ELF-1 (cell line): ENCODE measurements at regions not wholly inside any gene's neighbourhood (a gene's known extent, or its start where the extent isn't known, plus 50 kb on each side); places are given as distances from the start of the nearest gene placed in this dataset.
A peak's percentile ranks its signal among the peaks of the same experiment; 100 is the strongest.
"Not testable (repeated sequence)": the region's sequence is repeated elsewhere in the genome, so short reads cannot be mapped to it uniquely, and the experiment has no call there.

ENCODE experiments used
- DNase-seq: peaks from one replicate; pipeline ENCODE4 v3.0.0-alpha.2; 2016; ENCODE audit warnings: low read depth, low spot score

- DNase-seq, result peak; percentile 17
Measured at GRCh38 chr10:57692255-57692980, 575.3 kb downstream of the IPMK start.

GRCh38 chr10:57689596-57690297, 577.9 kb downstream of the IPMK start:
- no peak for DNase-seq

GRCh38 chr10:57679916-57680315, 587.8 kb downstream of the IPMK start:
- DNase-seq, result no peak

GRCh38 chr10:57675125-57675524, 592.6 kb downstream of the IPMK start:
- DNase-seq, result no peak

DNA sequence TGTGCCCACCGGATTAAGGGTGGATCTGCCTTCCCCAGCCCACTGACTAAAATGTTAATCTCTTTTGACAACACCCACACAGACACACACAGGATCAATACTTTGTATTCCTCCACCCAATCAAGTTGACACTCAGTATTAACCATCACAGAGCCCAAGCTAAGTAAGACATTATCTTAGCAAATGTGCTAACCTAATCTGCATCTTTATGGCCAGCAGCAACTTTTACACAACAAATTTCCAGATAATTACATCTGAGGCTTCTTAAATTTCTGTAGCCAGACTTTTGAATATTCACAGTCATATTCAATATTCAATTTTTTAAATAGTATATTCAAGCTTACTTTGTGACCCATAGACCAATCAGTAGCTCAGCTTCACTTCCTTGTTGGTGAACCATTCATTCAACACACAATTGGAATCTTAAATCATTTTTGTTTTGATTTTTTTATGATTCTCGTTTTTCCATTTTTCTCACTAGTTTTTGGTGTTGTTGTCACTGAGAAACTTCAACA, 594.2 kb downstream of the IPMK start:
- no peak for DNase-seq

DNA sequence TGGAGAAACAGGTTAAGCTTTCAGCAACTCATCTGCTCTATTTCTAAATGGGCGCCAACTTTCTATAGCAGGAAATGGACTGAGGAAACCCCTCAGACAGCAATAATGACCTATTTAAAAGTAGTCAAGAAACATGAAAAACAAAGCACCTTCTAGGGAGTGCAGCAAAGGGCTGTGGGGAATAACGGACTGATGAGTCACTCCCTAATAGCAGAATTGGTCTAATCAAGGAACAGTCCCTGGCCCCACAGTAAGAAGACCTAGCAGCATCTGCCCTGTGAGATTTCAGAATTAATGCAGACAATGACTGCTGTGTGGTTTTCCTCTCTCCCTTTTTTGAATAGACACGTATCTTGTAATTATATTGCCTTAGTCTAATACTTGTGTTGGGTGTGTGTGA, 602.9 kb downstream of the IPMK start:
- no peak for DNase-seq

- no peak for DNase-seq
Measured at GRCh38 chr10:57663401-57663800, 604.3 kb downstream of the IPMK start.

DNA sequence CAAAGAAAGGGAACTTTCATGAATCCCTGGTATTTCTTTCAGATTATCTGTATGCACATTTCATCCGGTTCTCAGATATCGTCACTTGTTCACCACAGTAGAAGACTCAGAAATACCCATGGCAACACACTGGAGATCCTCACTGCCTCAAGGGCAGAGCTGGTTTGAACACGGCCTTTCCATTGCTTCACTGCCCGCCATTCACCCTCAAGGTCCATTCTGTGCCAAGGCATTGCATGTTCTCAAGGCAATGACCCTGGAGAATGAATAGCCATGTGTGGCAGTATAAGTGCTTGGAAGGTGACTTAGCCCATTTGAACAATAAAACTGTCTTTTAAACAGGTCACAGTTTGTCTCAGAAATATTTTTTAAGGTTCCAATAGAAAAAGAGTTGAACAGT, 606.5 kb downstream of the IPMK start:
- DNase-seq, result no peak

GRCh38 chr10:57657164-57657765, 610.4 kb downstream of the IPMK start:
- peak; percentile 85 for DNase-seq

GRCh38 chr10:57654856-57655255, 612.8 kb downstream of the IPMK start:
- DNase-seq, result no peak

DNA sequence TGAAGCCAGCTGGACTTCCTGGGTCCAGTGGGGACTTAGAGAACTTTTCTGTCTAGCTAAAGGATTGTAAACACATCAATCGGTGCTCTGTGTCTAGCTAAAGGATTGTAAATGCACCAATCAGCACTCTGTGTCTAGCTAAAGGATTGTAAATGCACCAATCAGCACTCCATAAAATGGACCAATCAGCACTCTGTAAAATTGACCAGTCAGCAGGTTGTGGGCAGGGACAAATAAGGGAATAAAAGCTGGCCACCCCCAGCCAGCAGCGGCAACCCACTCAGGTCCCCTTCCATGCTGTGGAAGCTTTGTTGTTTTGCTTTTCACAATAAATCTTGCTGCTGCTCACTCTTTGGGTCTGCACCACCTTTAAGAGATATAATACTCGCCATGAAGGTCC, 622.6 kb downstream of the IPMK start:
- DNase-seq, result not testable (repeated sequence)

DNA sequence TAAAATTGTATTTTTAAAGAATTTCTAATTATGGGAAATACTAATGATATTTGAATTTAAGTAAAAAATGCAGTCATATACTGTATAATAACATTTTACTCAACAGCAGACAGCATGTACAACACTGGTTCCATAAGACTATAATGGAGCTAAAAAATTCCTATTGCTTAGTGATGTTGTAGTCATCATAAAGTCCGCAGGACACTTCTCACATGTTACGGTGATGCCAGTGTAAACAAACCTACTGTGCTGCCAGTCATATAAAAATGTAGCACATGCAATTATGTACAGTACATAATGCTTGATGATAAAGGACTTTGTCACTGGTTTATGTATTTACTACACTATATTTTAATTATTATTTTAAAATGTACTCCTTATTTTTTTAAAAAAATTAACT, 629.3 kb downstream of the IPMK start:
- no peak for DNase-seq

DNA sequence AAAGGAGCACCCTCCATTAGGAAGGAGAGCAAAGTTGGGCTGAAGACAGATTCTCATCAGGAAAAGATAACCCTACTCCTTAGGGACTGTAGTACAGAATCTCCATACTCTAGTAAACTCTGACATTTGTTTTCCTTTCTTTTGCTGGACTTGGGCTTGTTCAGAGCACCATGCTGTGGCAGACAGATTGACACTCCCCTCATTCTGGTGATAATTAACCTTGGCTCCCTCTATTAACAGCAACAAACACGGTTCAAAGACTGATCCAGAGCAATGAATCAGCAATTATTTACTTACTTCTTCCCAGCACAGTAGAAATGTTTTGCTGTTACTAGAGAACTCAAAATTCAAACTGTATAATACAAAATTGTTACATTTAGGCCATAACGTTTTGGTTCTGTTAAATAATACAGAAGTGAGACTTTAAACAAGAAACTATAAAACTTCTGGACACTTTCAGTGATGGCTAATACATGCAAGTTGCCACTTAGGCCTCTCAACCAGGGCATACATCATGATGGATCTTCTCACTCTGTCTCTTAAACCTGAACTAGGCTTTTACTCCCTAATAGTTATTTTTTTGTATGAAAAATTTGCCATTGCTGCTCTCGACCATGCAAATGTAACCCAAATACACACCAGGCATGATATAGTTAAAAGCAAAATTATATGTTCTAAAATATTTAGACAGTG, 639.0 kb downstream of the IPMK start:
- DNase-seq, result peak; percentile 57

DNA sequence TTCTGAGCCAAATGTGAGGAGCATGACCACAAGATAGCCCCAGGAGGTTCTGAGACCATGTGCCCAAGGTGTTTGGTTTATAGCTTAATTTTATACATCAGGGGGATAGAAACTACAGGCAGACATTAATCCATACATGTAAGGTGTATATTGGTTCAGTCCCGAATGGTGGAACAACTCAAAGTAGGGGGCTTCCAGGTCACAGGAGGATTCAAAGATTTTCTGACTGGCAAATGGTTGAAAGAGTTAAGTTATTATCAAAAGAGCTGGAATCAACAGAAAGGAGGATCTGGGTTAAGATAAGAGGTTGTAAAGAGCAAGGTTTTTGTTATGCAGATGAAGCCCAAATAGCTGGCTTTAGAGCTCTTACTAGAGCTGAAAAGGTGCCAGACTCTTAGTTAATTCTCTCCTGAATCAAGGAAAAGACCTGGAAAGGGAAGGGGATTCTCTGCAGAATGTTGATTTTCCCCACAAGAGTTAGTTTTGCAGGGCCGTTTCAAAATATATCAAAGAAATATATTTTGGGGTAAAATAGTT, 640.0 kb downstream of the IPMK start:
- DNase-seq, result peak; percentile 90

DNA sequence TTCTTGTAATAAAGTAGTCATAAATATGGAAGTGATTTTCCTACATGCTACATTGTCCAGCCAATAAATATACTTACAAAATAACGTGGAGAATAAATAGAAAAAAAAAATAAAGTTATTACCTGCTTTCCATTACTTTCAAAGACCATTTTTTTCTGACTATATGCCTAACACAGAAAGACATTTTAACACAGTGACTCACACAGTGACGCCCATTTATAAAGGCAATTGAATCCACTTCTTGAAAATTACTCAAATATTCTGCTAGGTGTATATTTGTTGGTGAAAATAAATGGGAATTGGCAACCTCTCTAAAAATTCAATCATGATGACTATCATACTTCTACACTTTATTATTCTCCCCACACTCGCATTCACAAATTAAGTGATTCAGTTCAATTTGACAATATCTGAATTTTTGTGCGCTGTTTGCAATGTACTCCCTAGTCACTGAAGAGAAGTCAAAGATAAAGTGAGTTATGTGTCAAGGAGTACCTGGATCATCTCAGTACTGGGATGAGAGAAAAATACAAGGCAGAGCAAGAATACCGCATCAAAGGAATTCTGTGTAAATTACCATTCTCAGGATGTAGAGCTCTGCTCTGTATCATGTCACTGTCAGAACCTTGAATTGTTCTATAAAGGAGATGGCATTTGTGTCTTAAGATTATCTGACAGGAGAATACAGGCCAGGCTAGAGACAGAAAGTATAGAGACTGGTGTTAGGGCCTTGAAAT, 642.7 kb downstream of the IPMK start:
- peak; percentile 3 for DNase-seq

DNA sequence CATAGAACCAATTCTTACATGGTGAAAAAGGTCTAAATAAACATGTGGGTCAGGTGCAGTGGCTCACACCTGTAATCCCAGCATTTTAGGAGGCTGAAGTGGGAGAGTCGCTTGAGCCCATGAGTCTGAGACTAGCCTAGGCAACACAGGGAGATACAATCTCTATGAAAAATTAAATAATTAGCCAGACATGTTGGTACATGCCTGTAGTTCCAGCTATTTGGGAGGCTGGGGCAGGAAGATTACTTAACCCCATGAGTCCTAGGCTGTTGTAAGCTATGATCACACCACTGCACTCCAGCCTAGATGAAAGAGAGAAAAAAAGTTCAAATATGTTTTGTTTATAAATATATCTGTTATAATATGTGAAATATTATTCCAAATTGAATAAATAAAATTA, 643.6 kb downstream of the IPMK start:
- no peak for DNase-seq

DNA sequence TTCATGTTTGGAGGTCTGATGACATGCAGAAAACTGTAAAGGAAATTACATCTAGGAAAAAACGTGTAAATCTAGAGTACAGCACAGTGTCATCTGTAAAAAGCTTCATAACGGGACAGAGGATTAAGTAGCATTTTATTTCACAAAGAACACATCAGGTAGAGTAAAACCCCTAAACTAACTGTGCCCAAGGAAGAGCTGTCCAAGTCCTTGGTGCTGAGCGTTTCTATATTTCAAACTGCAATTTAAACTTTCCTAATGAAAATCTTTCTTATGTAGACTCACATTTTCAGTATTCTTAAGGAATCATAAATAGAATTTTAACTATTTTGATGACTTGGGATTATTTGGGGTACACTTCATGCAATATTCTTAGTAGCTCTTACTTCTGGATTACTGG, 646.2 kb downstream of the IPMK start:
- DNase-seq, result no peak

DNA sequence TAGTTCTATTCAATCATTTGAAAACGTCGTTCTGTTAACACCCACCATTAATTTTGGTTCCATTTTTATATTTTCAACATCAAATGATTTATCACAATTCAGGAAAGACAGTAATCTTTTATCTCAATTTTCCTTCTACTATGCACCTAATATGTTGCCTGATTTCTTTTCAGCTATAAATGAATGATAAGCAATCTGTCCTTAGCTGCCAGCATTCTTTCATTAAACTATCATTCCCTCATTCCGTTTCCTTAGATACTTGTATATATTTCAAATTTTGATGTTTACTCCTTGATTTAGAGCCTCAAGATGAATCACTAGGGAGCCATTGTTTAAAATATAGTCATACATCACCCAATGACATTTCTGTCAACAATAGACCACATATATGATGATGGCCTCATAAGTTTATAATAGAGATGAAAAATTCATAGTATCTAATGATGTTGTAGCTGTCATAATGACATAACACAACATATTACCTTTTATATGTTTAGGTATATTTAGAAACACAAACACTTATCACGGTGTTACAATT, 661.7 kb downstream of the IPMK start:
- DNase-seq, result no peak

- DNase-seq, result no peak
Measured at GRCh38 chr10:57599440-57599839, 668.3 kb downstream of the IPMK start.

DNA sequence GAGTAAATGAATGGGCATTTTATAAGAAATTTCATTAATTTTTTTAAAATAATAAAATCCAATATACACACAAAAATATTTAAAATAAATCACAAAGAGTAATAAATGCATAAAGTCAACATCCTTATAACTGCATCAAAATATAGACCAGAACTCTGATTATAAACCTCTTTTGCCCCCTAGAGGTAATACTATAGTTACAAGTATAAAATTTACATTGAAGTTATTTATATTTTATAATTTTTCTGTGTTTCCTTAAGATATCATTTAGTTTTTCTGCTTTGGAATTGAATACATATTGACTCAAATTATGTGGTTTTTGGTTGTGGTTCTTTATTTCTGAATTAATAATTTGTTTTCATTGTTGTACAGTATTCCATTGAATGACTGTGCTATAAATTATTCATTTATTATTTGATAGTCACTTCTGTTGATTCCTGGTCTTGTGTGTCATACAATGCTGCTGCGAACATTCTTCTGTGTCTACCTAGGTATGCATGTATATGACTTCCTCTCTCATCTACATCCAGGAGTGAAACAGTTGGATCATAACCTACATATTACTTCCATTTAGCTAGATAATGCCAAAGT, 673.6 kb downstream of the IPMK start:
- no peak for DNase-seq
